ENCODE measurements at regions not wholly inside any gene's neighbourhood (a gene's known extent, or its start where the extent isn't known, plus 50 kb on each side); places are given as distances from the start of the nearest gene placed in this dataset.

DNA sequence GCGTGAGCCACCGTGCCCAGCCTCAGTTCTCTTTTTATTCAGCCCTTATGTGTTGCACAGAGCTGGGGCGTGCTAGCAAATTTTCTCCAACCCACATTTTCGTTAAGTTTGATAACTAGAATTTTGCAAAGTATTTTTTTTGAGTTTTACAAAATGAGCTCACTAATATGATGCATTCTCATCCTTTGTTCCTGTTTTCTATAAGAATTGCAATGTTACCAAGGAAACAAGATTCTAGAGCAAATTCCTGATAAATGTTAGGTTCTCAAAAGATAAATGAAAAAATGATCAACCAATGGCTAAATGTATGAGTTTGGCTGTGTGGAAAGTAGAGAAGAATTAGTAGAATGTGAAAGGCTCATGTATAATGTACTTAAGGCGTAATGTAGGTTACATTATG, 529.8 kb downstream of the MAFB start:
- DNase-seq: no peak

GRCh38 chr20:40156600-40157317, 532.3 kb downstream of the MAFB start:
- no peak for DNase-seq

GRCh38 chr20:40154514-40154913, 534.5 kb downstream of the MAFB start:
- no peak for DNase-seq

- DNase-seq: no peak
Measured at GRCh38 chr20:40148886-40149285, 540.1 kb downstream of the MAFB start.

DNA sequence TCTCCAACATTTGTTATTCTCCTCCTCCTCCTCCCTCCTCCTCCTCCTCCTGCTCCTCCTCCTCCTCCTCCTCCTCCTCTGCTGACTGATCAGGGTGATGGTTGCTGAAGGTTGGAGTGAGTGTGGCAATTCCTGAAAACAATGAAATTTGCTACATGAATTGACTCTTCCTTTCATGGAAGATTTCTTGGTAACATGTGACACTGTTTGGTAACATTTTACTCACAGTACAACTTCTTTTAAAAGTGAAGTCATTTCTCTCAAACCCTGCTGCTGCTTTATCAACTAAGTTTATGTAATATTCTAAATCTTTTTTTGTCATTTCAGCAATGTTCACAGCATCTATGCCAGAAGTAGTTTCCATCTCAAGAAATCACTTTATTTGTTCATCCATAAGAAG, 543.0 kb downstream of the MAFB start:
- DNase-seq: no peak

GRCh38 chr20:40144581-40144980, 544.5 kb downstream of the MAFB start:
- no peak for DNase-seq

GRCh38 chr20:40134176-40134575, 554.9 kb downstream of the MAFB start:
- DNase-seq: no peak

DNA sequence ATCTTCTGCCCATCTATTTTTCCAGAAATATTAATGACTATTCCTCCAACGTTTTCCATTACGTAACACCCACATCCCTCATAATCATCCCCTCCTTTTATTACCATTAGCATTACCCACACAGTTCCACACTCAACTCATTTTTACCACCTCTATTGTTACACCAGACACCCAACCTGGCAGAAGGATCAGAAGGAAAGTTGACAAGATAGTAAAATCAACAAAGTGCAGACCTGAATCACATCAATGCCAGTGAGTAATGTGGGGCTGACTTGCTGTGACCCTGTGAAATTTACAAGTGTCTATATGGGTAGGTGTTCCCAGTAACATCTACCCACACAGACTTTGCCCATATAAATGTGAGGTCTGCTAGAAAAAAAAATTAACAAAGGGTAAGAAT, 568.2 kb downstream of the MAFB start:
- no peak for DNase-seq

DNA sequence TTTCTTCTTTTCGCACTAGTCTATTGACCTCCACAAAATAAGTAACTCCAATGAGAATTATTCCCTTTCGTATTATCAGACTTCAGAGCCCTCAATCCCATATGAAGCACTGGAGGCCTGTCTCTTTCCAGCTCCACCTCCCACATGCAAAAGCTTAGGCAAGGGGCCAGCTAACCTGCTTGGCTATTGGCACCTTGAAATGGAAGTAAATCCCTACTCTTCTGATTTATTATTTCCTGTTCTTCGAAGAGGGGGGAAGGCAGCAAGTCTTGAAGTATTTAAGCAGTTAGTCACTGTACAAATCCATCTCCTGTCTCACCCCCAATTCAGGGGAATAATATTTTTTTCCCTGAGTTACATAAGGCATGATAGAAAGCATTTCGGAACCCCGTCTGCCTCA, 577.8 kb downstream of the MAFB start:
- no peak for DNase-seq

- no peak for DNase-seq
Measured at GRCh38 chr20:40110311-40110831, 578.7 kb downstream of the MAFB start.

DNA sequence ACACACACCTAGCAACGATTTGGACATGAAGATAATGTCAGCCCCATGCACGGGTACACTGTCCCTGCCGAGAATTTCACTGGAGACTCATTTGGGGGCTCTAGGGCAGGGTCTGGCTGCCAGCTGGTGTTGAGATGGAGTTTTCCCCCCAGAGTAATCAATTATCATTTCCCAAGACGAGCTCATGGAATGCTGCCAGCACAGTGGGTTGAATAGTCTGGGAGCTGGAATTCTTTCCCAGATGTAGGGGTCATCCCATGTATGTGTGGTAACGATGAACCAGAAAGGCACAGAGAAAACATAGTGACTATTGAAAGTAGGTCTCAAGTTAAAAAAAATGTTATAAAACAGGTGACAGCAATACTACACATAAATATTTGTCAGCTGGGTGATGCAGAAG, 579.9 kb downstream of the MAFB start:
- no peak for DNase-seq

DNA sequence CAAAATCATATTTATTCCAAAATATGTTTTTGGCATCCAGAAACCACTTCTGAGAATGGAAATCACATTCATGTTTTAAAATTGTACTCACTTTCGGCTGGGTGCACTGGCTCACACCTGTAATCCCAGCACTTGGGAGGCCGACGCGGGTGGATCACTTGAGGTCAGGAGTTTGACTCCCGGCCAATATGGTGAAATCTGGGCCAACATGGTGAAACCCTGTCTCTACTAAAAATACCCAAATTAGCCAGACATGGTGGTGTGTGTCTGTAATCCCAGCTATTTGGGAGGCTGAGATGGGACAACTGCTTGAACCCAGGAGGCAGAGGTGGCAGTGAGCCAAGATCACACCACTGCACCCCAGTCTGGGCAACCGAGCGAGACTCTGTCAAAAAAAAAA, 580.7 kb downstream of the MAFB start:
- no peak for DNase-seq

DNA sequence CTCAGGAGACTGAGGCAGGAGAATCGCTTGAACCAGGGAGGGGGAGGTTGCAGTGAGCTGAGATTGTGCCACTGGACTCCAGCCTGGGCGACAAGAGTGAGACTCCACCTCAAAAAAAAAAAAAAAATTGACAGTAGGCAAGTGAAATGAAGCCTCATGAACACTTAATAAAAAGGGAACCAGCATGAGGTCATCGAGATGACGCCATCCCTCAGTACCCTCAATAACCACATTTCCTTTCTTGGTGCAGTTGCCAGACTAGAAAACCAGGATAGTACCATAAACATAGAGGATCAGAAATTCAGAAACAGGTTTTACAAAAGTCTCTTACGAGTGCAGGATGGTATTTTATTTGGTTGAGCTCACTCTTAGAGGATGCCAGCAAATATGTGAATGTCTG, 584.1 kb downstream of the MAFB start:
- no peak for DNase-seq

DNA sequence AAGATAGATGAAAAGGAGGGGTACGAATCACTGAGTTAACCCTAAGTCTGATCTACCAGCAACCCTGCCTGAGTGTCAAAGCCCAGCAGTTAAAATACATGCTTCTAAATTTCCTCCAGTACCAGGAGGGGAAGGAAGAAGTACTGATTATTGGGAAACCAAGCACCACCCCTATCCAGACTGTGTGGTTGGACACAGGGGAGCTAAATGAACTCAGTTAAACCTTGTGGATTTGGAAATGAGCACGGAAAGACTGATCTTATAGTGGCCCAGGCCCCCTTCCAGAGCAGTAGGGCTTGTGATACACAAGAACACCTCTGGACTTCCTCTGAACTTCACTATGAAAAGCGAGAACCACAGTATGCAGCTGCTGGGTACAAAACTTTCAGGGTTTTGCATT, 585.6 kb downstream of the MAFB start:
- DNase-seq: no peak

DNA sequence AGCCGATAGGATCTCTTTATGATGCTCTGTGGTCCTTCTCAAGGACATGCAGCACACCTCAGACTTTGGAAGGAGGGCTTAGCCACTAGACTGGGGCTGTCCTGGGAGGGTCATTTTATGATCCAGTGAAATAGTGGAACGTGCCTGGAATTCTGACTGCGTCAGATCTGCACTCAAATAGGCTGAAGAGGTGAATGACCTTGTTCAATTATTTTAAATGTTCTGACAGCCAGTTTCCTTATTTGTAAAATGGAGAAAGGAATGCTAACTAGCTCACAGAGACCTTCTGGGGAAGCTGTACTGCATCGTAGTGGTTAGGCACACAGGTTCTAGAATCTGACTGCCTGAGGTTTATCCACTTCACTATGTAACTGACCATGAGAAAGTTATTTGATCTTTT, 587.5 kb downstream of the MAFB start:
- no peak for DNase-seq

- no peak for DNase-seq
Measured at GRCh38 chr20:40100261-40100660, 588.8 kb downstream of the MAFB start.

- no peak for DNase-seq
Measured at GRCh38 chr20:40090236-40090635, 598.8 kb downstream of the MAFB start.

GRCh38 chr20:40087496-40087895, 601.5 kb downstream of the MAFB start:
- DNase-seq: no peak

- no peak for DNase-seq
Measured at GRCh38 chr20:40085513-40085912, 603.5 kb downstream of the MAFB start.

GRCh38 chr20:40082436-40082835, 606.6 kb downstream of the MAFB start:
- DNase-seq: no peak

GRCh38 chr20:40081653-40082052, 607.4 kb downstream of the MAFB start:
- no peak for DNase-seq

GRCh38 chr20:40080041-40080652, 608.9 kb downstream of the MAFB start:
- no peak for DNase-seq

DNA sequence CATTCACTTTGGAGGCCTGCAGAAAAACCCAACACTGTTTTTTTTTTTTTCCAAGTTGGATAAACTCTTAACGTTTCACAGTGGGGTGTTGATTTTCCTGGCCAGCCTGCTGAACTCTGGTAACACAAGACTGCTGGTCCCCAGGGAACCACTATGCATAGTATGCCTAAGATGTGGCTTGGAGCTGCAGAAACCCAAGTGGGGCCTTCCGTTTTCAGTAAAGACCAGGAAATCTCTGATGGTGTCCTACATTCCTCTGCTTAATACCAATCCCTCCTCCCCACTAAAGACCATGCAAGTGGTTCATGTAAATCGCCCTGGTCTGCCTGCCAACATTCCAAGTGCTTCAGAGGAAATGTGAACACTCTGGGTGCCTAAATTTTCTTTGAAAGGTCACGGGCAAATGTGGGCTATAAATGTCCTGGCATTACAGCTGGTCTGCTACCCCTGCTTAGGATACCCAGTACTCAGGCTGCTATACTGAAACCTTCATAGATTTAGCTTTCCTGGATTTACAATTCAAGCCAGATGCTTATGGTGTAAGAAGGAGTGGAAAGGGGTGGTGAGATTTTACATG, 615.4 kb downstream of the MAFB start:
- no peak for DNase-seq

DNA sequence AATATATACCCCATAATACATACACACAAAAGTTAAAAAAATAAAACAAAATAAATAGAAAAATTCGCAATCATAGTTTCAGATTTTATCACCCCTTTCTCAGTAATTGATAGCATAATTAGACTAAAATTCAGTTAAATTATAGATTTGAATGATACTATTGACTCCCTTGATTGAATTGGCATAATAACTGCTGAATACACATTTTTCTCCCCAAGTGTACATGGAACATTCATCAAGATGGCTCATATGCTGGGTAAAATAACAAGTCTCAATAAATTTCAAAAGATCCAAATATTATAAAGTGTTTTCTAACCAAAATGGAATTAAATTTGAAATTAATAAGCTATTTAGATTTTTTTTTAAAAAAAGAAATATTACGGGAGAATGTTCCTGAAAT, 616.1 kb downstream of the MAFB start:
- DNase-seq: no peak

Data from occipital lobe (tissue), 1 donor.